ENCODE measurements at regions not wholly inside any gene's neighbourhood (a gene's known extent, or its start where the extent isn't known, plus 50 kb on each side); places are given as distances from the start of the nearest gene placed in this dataset.

DNA sequence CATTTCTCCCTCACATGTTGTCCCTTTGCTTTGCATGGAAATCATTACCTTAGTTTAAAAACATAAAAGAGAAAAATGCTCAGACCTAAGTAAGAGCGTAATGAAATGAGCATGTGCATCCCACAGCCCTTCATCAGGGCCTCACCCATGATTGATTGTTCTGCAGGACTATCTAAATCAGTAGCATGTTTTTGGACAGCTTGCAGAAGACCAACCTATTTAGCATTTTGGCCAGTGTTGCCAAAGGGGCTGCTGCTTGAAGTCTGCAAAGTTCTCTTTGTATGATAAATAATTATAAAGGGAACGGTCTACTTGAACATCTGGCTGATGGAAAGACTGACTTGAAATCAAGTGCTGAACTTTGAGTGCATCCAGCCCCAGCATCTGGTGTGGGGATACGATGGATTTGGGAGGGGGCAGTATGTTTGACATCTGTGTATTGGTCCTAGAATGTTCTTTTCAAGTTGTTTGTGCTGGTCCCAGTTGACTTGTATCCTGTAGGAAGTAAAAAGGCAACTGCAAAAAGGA lies 76.1 kb upstream of the LIMCH1 start:
- no peak for TF ChIP-seq CTCF (conservative IDR thresholded peaks at IDR 0.05; ENCODE audit: low read depth in 2 of 2)
- no peak for TF ChIP-seq POLR2AphosphoS5 (IDR thresholded peaks at IDR 0.05; ENCODE audit: low read depth)
- TF ChIP-seq, protein P1, sequence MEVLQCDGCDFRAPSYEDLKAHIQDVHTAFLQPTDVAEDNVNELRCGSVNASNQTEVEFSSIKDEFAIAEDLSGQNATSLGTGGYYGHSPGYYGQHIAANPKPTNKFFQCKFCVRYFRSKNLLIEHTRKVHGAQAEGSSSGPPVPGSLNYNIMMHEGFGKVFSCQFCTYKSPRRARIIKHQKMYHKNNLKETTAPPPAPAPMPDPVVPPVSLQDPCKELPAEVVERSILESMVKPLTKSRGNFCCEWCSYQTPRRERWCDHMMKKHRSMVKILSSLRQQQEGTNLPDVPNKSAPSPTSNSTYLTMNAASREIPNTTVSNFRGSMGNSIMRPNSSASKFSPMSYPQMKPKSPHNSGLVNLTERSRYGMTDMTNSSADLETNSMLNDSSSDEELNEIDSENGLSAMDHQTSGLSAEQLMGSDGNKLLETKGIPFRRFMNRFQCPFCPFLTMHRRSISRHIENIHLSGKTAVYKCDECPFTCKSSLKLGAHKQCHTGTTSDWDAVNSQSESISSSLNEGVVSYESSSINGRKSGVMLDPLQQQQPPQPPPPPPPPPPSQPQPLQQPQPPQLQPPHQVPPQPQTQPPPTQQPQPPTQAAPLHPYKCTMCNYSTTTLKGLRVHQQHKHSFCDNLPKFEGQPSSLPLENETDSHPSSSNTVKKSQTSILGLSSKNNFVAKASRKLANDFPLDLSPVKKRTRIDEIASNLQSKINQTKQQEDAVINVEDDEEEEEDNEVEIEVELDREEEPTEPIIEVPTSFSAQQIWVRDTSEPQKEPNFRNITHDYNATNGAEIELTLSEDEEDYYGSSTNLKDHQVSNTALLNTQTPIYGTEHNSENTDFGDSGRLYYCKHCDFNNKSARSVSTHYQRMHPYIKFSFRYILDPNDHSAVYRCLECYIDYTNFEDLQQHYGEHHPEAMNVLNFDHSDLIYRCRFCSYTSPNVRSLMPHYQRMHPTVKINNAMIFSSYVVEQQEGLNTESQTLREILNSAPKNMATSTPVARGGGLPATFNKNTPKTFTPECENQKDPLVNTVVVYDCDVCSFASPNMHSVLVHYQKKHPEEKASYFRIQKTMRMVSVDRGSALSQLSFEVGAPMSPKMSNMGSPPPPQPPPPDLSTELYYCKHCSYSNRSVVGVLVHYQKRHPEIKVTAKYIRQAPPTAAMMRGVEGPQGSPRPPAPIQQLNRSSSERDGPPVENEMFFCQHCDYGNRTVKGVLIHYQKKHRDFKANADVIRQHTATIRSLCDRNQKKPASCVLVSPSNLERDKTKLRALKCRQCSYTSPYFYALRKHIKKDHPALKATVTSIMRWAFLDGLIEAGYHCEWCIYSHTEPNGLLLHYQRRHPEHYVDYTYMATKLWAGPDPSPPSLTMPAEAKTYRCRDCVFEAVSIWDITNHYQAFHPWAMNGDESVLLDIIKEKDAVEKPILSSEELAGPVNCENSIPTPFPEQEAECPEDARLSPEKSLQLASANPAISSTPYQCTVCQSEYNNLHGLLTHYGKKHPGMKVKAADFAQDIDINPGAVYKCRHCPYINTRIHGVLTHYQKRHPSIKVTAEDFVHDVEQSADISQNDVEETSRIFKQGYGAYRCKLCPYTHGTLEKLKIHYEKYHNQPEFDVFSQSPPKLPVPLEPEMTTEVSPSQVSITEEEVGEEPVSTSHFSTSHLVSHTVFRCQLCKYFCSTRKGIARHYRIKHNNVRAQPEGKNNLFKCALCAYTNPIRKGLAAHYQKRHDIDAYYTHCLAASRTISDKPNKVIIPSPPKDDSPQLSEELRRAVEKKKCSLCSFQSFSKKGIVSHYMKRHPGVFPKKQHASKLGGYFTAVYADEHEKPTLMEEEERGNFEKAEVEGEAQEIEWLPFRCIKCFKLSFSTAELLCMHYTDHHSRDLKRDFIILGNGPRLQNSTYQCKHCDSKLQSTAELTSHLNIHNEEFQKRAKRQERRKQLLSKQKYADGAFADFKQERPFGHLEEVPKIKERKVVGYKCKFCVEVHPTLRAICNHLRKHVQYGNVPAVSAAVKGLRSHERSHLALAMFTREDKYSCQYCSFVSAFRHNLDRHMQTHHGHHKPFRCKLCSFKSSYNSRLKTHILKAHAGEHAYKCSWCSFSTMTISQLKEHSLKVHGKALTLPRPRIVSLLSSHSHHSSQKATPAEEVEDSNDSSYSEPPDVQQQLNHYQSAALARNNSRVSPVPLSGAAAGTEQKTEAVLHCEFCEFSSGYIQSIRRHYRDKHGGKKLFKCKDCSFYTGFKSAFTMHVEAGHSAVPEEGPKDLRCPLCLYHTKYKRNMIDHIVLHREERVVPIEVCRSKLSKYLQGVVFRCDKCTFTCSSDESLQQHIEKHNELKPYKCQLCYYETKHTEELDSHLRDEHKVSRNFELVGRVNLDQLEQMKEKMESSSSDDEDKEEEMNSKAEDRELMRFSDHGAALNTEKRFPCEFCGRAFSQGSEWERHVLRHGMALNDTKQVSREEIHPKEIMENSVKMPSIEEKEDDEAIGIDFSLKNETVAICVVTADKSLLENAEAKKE (CRISPR knock-in tag; IDR thresholded peaks at IDR 0.05): no peak
- no peak for TF ChIP-seq EZH2 (IDR thresholded peaks at IDR 0.05; ENCODE audit: low read depth, unreplicated experiment)
- TF ChIP-seq NANOG (IDR thresholded peaks at IDR 0.05; ENCODE audit: borderline replicate concordance): no peak
- TF ChIP-seq REST (IDR thresholded peaks at IDR 0.05; ENCODE audit: unreplicated experiment): no peak
- TF ChIP-seq STAT1 (IDR thresholded peaks at IDR 0.05; ENCODE audit: unreplicated experiment): no peak
- TF ChIP-seq JUNB (IDR thresholded peaks at IDR 0.05; ENCODE audit: unreplicated experiment): no peak
- TF ChIP-seq EZH2phosphoT487 (IDR thresholded peaks at IDR 0.05; ENCODE audit: unreplicated experiment): no peak
- TF ChIP-seq CREB1 (CRISPR knock-in tag; IDR thresholded peaks at IDR 0.05; ENCODE audit: low read depth): no peak
- no peak for TF ChIP-seq ZNF331 (CRISPR knock-in tag; IDR thresholded peaks at IDR 0.05; ENCODE audit: low read depth)
- no peak for TF ChIP-seq ETS1 (IDR thresholded peaks at IDR 0.05)
